Vagina (tissue), 2 donors: ENCODE measurements at regions not wholly inside any gene's neighbourhood (a gene's known extent, or its start where the extent isn't known, plus 50 kb on each side); places are given as distances from the start of the nearest gene placed in this dataset.
"Not testable (repeated sequence)": the region's sequence is repeated elsewhere in the genome, so short reads cannot be mapped to it uniquely, and the experiment has no call there.

Source experiments
- DNase-seq, 2 donors: peaks; one replicate each; pipeline ENCODE4 v3.0.0-alpha.2; 2017; ENCODE audit errors: extremely low spot score in 2 of 2
- H3K27ac ChIP-seq: fragments of 200-600 bp; sonication (generic); one replicate; pipeline ENCODE4 v1.5.1; 2019
- H3K27me3 ChIP-seq: fragments of 200-600 bp; sonication (generic); one replicate; pipeline ENCODE4 v1.5.1; 2019
- H3K36me3 ChIP-seq, 2 donors: fragments of 200-600 bp; sonication (generic); one replicate each; pipeline ENCODE4 v1.5.1; 2017 to 2019
- H3K4me1 ChIP-seq: fragments of 200-600 bp; sonication (generic); one replicate; pipeline ENCODE4 v1.5.1; 2019
- H3K4me3 ChIP-seq, 2 donors: fragments of 200-600 bp; sonication (generic); 1 replicate in 1 of 2; 2 replicates in 1 of 2; pipeline ENCODE4 v1.5.1; 2016 to 2019
- H3K9me3 ChIP-seq: fragments of 200-600 bp; sonication (generic); one replicate; pipeline ENCODE4 v1.5.1; 2019
- CTCF ChIP-seq, 3 experiments: fragments of 450-650 bp in 2 of 3; fragments of 200-600 bp in 1 of 3; sonication (generic) in 1 of 3; IDR thresholded peaks; one replicate each; pipeline ENCODE4 v1.5.1; 2017 to 2019; ENCODE audit warnings: antibody characterized with exemption in 3 of 3, mild to moderate bottlenecking in 2 of 3, moderate library complexity in 2 of 3
- POLR2A ChIP-seq, 2 donors: fragments of 450-650 bp; IDR thresholded peaks; one replicate each; pipeline ENCODE4 v1.6.1; 2017; ENCODE audit warnings: antibody characterized with exemption in 2 of 2, mild to moderate bottlenecking in 2 of 2, moderate library complexity in 2 of 2
- POLR2AphosphoS5 ChIP-seq, 2 donors: sonication (generic); formaldehyde crosslinking; IDR thresholded peaks; one replicate each; pipeline ENCODE4 v1.9.0; 2017; ENCODE audit warnings: antibody characterized with exemption in 2 of 2, mild to moderate bottlenecking in 2 of 2, low read depth in 1 of 2; ENCODE audit not compliant: insufficient read depth in 1 of 2
- intact Hi-C: fragments of 100-400 bp; cut with DNase I; formaldehyde crosslinking; loops from one replicate; pipeline ENCODE4 v1.15.1; 2023

- H3K9me3 ChIP-seq, H3K27ac ChIP-seq, H3K36me3 ChIP-seq, H3K4me3 ChIP-seq, intact Hi-C loops, DNase-seq, H3K27me3 ChIP-seq: not testable (repeated sequence)
- H3K4me1 ChIP-seq: peaks cover 18% of the 10 kb centered on the region
These were observed 61.3 kb downstream of the ZNF860 start for GRCh38 chr3:32042867-32043266.

DNA sequence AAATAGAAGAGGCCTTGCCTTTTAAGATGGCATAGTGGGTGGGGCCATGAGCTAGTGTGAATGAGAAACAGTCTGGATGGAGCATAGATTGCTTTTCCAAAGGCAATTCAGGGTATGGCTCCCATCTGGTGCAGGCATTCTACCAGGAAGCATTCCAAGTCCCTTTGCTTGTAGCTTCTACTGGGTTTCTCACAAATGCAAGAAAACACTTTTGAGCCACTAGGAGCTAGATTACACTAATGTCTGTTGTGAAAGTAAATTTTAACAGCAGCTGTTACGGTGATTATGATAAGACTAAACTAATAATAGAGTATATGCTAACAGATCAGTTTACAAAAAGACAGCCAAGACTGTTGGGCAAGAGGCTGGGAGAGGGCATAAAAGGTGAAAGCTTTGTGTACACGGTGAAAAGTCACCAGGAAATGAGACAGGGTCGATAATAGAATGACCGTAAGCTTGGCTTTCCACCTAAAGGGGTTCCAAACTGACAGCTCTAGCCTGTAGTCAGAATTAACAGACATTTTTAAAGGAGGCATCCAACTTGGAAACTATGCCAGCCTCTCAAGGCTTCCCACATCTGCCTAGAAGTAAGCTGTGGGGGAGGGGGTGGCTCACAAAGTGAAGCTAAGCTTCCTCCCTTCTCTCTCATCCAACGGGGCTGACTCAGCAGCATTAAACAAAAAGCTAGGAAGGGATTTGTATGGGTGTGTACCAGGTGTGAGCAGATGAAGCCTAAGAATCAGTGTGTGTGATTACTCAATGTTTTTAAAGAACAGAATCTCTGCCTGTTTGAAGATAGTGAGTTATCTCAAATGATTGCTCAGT lies 61.1 kb upstream of the GPD1L start:
- TF ChIP-seq POLR2A (IDR thresholded peaks at IDR 0.05) (no peak), POLR2AphosphoS5 (IDR thresholded peaks at IDR 0.05; ENCODE audit: insufficient read depth in 1 of 2, low read depth in 1 of 2) (peak in 1 of 2 donors; percentile 47), CTCF (IDR thresholded peaks at IDR 0.05) (no peak)
- no peaks in the 10 kb centered on the region for H3K9me3 ChIP-seq
- H3K27me3 ChIP-seq: no peaks in the 10 kb centered on the region
- no peaks in the 10 kb centered on the region for H3K36me3 ChIP-seq
- H3K27ac ChIP-seq: peak overlapping the region; percentile 63
- peaks cover 18% of the 10 kb centered on the region for H3K4me1 ChIP-seq
- DNase-seq: no peak
- H3K4me3 ChIP-seq: peak overlapping the region in 1 of 2 donors; percentile 24
- intact Hi-C loops: no loop called here

DNA sequence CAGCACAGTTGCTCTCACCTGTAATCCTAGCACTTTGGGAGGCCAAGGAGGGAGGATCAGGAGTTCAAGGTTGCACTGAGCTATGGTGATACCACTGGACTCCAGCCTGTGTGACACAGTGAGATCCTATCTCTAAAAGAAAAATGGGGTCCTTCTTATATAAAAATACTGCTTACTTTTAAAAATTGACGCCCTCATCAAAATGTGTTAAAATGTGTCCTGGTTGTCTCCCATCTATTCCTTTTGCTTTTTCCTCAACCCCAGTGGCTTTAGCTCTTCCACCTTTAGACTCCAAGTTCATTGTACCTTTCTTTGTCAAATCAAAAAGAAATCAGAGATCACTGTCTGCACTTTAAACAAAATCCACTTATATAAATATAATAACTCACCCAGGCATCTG lies 60.3 kb upstream of the GPD1L start:
- TF ChIP-seq POLR2A (IDR thresholded peaks at IDR 0.05) (no peak), POLR2AphosphoS5 (IDR thresholded peaks at IDR 0.05; ENCODE audit: insufficient read depth in 1 of 2, low read depth in 1 of 2) (no peak), CTCF (IDR thresholded peaks at IDR 0.05) (no peak)
- intact Hi-C loops: no loop called here
- DNase-seq: no peak
- no peaks in the 10 kb centered on the region for H3K27me3 ChIP-seq
- peaks cover 18% of the 10 kb centered on the region for H3K4me1 ChIP-seq
- H3K36me3 ChIP-seq: no peaks in the 10 kb centered on the region
- no peak overlapping the region for H3K4me3 ChIP-seq
- H3K9me3 ChIP-seq: no peaks in the 10 kb centered on the region
- H3K27ac ChIP-seq: no peak overlapping the region

DNA sequence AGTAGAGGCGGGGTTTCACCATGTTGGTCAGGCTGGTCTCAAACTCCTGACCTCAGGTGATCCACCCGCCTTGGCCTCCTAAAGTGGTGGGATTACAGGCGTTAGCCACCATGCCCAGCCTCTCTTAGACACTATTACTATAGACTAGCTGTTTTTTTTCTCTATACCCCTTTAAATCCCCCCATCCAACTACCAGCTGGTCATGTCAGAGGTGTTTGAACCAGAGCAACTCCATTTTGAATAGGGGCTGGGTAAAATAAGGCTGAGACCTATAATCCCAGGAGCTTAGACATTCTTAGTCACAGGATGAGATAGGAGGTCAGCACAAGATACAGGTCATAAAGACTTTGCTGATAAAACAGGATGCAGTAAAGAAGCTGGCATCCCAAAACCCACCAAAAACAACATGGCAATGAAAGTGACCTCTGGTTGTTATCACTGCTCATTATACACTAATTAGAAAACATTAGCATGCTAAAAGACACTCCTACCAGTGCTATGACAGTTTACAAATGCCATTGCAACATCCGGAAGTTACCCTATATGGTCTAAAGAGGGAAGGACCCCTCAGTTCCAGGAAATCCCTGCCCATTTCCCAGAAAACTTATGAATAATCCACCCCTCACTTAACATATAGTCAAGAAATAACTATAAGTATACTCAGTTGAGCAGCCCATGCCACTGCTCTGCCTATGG lies 57.8 kb upstream of the GPD1L start:
- Histone ChIP-seq H3K27ac (no peak overlapping the region), H3K4me3 (no peak overlapping the region), H3K36me3 (no peaks in the 10 kb centered on the region), H3K27me3 (no peaks in the 10 kb centered on the region), H3K4me1 (peaks cover 18% of the 10 kb centered on the region), H3K9me3 (no peaks in the 10 kb centered on the region)
- intact Hi-C loops: no loop called here
- TF ChIP-seq POLR2A (IDR thresholded peaks at IDR 0.05) (no peak), CTCF (IDR thresholded peaks at IDR 0.05) (no peak), POLR2AphosphoS5 (IDR thresholded peaks at IDR 0.05; ENCODE audit: insufficient read depth in 1 of 2, low read depth in 1 of 2) (no peak)
- DNase-seq: no peak

- Histone ChIP-seq H3K27me3 (no peaks in the 10 kb centered on the region), H3K4me3 (no peak overlapping the region), H3K27ac (no peak overlapping the region), H3K4me1 (peaks cover 12% of the 10 kb centered on the region), H3K9me3 (no peaks in the 10 kb centered on the region), H3K36me3 (no peaks in the 10 kb centered on the region)
- intact Hi-C loops: no loop called here
- no peak for DNase-seq
- no peak for TF ChIP-seq POLR2A (IDR thresholded peaks at IDR 0.05)
- TF ChIP-seq CTCF (IDR thresholded peaks at IDR 0.05): no peak
- no peak for TF ChIP-seq POLR2AphosphoS5 (IDR thresholded peaks at IDR 0.05; ENCODE audit: insufficient read depth in 1 of 2, low read depth in 1 of 2)
These were observed 56.5 kb upstream of the GPD1L start for GRCh38 chr3:32049916-32050315.
